Activated T-helper 1 cell treated with anti-CD3 and anti-CD28 coated beads, Interleukin-2, amount 50 U/mL, for 16 hours (primary cell): ENCODE measurements at regions not wholly inside any gene's neighbourhood (a gene's known extent, or its start where the extent isn't known, plus 50 kb on each side); places are given as distances from the start of the nearest gene placed in this dataset.
"Not testable (repeated sequence)": the region's sequence is repeated elsewhere in the genome, so short reads cannot be mapped to it uniquely, and the experiment has no call there.

Experiments
- DNase-seq, 2 donors: peaks; one replicate each; pipeline ENCODE4 v3.0.0-alpha.2; 2020; ENCODE audit warnings: low read depth in 1 of 2, low spot score in 1 of 2

DNA sequence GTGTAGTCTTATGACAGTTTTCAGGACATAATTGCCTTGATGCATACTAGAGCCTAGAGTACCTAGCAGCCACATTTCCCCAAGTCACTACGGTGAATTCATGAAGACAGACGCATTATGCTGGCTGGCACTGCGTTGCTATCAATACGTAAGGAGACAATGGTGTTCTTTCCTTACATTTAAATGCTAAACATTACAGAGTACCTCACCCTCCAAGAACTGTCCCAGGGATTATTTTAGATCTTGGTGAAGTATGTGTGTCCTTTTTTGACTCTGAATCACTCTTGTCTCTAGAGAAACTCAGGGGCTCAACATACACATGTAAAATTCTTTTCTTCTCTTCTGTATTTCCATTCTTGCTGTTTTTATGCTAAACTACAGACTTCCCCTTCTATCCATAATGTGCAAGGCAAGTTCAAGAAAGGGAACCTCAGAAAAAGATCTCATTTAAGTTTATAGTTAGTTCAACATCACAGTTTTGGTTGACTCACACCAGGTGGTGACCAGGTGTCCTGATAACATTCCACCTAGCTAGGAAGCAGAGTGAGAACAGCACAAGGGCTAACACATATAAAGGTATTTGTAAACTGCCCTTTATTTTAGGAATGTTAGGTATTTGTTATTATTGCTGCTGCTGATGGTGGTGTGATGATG, 212.4 kb upstream of the HNRNPA3 start:
- DNase-seq, result no peak

- DNase-seq, result no peak
Observed at GRCh38 chr2:177000715-177001072, 211.9 kb upstream of the HNRNPA3 start.

GRCh38 chr2:177001334-177001733, 211.3 kb upstream of the HNRNPA3 start:
- no peak for DNase-seq

DNA sequence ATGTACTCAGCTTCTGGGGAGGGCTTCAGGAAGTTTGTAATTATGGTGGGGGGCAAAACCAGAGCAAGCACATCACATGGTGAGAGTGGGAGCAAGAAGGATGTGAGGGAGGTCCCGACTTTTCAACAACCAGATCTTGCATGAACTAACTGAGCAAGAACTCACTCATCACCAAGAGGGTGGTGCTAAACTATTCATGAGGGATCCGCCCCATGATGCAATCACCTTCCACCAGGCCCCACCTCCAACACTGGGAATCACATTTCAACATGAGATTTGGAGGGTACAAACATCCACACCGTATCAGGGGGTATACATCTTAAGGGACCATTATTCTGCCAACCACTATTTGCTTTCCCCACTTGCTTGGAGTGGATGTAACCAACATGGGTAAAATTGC, 209.6 kb upstream of the HNRNPA3 start:
- no peak for DNase-seq

DNA sequence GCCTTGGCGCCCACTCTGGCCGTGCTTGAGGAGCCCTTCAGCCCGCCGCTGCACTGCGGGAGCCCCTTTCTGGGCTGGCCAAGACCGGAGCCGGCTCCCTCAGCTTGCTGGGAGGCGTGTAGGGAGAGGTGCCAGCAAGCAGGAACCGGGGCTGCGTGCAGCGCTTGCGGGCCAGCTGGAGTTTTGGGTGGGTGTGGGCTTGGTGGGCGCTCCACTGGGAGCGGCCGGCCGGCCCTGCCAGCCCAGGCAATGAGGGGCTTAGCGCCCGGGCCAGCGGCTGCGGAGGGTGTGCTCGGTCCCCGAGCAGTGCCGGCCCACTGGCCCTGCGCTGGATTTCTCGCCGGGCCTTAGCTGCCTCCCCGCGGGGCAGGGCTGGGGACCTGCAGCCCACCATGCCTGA, 204.9 kb upstream of the HNRNPA3 start:
- not testable (repeated sequence) for DNase-seq

DNA sequence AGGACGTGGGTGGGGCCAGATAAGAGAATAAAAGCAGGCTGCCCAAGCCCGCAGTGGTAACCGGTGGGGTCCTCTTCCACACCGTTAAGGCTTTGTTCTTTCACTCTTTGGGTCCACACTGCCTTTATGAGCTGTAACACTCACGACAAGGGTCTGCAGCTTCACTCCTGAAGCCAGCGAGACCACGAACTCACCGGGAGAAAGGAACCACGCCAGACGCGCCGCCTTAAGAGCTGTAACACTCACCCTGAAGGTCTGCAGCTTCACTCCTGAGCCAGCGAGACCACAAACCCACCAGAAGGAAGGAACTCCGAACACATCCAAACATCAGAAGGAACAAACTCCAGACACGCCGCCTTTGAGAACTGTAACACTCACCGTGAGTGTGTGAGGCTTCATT, 203.9 kb upstream of the HNRNPA3 start:
- DNase-seq, result not testable (repeated sequence)

DNA sequence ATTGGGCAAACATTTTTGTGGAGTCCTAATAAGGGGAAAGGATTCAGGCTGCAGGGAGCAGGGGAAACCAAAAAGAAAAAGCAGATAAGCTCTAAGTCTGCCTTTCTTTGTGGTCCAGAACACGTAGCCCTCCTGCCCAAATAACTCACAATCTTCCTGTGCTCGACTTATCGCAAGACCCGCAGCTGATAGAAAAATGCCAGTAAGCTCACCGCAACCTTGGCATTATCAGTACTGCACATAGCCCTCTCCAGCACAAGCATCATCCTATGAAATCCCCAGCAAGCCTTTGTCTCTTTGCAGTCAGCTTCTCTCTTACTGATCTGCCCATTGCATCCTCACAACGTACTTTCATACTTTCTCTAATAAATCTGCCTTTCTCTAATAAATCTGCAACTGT, 202.4 kb upstream of the HNRNPA3 start:
- no peak for DNase-seq

- DNase-seq, result no peak
Observed at GRCh38 chr2:177010861-177011260, 201.7 kb upstream of the HNRNPA3 start.

GRCh38 chr2:177014946-177015345, 197.6 kb upstream of the HNRNPA3 start:
- no peak for DNase-seq

DNA sequence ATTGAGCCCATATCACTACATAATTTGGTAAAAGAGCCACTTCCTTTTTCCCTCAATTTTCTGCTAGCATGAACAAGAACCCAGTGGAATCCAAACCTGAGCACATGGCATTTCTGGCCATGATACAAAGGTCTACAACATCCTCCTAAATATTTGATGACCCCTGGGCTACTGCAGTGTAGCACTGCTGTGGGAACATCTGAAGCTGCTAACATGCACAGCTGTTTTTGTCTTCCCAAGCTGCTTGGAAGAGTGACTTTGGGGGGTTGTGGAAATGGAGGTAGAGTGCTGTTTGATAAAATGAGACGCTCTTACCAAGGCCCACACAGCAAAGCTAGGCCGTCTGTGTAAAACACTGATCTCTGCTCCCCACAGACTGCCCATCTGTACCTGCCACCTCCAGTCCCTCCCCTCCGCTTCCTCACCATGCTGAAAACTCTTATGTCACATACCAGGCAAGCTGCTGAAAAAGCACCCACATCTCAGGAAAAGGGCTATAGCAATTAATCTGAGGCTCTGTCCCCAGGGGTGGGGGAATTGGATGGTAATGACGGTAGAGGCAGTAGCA, 197.2 kb upstream of the HNRNPA3 start:
- DNase-seq, result no peak

- no peak for DNase-seq
Observed at GRCh38 chr2:177020524-177021119, 192.0 kb upstream of the HNRNPA3 start.

DNA sequence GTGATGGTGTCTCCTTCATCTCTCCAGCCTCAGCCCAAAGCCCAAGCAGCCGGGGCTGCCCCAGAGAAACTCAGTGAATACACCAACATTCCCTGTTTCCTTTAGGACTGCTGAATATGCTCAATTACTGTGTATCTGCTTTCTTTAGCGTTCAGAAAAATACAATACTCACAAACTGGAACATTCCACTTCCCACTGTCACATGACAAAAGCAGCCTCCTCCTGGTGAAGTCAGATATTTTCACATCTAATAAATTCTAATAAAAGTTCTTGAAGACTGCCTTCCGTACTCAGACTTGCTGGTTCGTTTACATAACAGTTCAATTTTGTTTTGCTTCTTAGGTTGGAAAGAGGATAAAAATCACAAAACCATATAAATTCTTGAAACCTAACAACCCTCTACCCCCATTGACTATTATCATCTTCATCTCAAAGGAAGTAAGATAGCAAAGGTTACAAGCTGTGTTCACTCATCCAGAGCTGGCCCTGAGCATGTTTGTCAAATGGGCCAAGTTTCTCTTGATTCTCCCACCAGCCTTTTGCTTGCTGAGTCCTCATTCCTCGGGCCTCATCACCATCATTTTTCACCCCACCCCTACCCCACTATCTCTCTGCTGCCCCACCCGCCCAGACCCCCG, 190.8 kb upstream of the HNRNPA3 start:
- no peak for DNase-seq

GRCh38 chr2:177024765-177025164, 187.8 kb upstream of the HNRNPA3 start:
- no peak for DNase-seq

- no peak for DNase-seq
Observed at GRCh38 chr2:177026253-177026652, 186.3 kb upstream of the HNRNPA3 start.

- DNase-seq, result no peak
Observed at GRCh38 chr2:177026956-177027355, 185.6 kb upstream of the HNRNPA3 start.

DNA sequence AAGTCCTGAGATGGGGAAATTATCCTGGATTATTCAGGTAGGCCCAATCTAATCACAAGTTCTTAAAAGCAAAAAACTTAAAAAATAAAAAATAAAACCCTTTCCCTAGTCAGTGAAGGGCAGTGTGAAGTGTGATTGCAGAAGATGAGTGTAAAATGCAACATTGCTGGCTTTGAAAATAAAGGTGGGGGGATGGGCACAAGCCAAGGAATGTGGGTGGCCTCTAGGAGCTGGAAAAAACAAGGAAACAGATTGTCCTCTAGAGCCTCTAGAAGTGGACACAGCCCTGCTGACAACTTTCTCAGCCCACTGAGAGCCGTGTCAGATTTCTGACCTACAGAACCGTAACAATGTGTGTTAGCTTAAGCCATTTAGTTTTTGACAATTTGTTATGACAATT, 184.3 kb upstream of the HNRNPA3 start:
- no peak for DNase-seq

- DNase-seq, result no peak
Observed at GRCh38 chr2:177029075-177029474, 183.5 kb upstream of the HNRNPA3 start.

GRCh38 chr2:177029501-177029900, 183.1 kb upstream of the HNRNPA3 start:
- DNase-seq, result no peak

DNA sequence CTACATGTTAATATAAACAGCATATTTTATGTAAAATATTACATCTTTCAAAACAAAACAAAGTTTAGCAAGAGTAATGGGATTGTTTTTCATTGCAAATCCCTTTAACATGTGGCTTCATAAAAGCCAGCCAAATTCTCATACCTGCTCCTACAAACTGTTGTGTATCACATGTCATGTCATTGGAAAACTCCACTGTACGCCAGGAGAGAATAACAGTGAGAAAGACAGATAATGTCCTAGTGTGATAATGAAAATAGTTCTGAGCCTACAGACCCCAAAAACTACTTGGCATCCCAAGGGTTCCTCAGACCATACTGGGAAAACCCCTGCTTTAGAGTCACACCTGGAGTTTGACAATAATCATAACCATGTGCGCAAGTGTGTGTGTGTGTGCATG, 182.7 kb upstream of the HNRNPA3 start:
- no peak for DNase-seq

GRCh38 chr2:177030451-177031105, 182.0 kb upstream of the HNRNPA3 start:
- no peak for DNase-seq

DNA sequence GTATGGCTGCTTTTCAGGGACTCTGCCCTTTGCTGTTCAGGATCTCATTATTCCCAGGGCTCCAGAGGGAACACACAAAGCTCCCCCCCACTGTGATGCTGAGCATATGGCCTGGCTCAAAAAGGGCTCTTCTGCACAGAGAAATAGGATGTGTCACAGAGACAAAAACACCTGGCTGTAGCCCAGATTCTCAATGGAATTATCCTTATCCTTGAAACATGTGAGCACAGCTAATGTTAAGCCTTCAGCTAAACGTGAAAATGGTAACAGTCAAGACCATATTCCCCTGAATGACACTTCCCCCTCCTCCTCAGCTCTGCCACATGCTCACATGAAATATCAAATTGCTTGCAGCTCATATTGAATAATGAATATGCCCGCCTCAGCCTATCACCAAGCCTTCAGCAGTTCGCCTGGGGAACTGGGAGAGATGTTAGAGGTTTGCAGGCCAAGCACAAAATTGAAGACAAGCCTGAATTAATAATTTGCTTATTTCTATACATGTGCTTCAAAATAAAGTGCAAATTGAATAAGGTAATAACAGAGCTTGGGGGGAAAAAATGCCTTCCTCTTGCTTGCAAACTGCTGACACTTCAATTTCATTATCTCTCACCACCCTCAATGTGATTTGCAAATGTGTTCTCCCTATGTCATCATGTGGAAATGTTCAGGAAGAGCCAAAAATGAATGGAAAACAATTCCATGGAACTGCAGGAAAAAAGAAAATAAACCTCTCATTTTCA, 181.0 kb upstream of the HNRNPA3 start:
- DNase-seq, result no peak
